ENCODE measurements at regions not wholly inside any gene's neighbourhood (a gene's known extent, or its start where the extent isn't known, plus 50 kb on each side); places are given as distances from the start of the nearest gene placed in this dataset.

DNA sequence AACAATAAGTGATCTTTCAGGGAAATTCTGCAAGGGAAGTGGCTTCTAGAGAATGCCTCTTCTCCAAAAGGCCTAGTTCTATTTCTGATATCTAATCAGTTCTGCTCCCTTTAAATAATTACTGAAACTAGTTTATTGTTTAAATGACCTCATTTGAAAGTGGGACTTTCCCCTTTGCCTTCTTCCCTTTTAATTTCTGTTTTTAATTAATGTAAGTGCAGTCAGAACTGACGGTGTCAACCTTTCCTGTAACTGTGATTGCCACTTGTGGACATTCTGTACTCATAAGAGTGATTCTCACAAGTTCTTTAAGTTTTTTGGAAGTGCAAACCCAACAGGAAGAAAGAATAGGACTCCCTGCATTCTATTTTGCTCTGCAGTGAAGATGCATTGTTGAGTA lies 265.3 kb upstream of the PLEKHG7 start:
- no peak overlapping the region for H2BK5ac ChIP-seq (ENCODE audit: low read depth, low read length, poor library complexity, severe bottlenecking)
- no peaks in the 10 kb centered on the region for H3K27me3 ChIP-seq (ENCODE audit: control insufficient read depth in 1 of 2, insufficient read depth in 1 of 2, low read length in 2 of 2)
- no peak overlapping the region for H3K4ac ChIP-seq (ENCODE audit: low read depth in 1 of 2, low read length in 2 of 2)
- no peak overlapping the region for H3K9ac ChIP-seq (ENCODE audit: low read length)
- no peak overlapping the region for H3K18ac ChIP-seq (ENCODE audit: low read depth in 1 of 2, low read length in 2 of 2)
- 100% methylated on average over 1 of the region's 1 CpG for WGBS
- no peaks in the 10 kb centered on the region for H3K4me1 ChIP-seq (ENCODE audit: control insufficient read depth, insufficient read depth, low read depth, low read length)
- H2BK120ac ChIP-seq (ENCODE audit: low read depth, low read length): no peak overlapping the region
- no peak overlapping the region for H2BK15ac ChIP-seq (ENCODE audit: low read depth, poor library complexity, severe bottlenecking)
- no peak overlapping the region for H4K8ac ChIP-seq (ENCODE audit: low read length)
- no peak overlapping the region for H3K4me3 ChIP-seq (ENCODE audit: insufficient read depth in 1 of 2, low read depth in 1 of 2, low read length in 2 of 2)
- no peak overlapping the region for H2BK12ac ChIP-seq (ENCODE audit: low read length in 2 of 2)
- no peaks in the 10 kb centered on the region for H3K9me3 ChIP-seq (ENCODE audit: control insufficient read depth, low read length)
- no peak overlapping the region for H3K4me2 ChIP-seq (ENCODE audit: low read length, poor library complexity, severe bottlenecking)
- no peak overlapping the region for H3K14ac ChIP-seq (ENCODE audit: low read length in 2 of 2)
- no peak overlapping the region for H4K91ac ChIP-seq (ENCODE audit: low read length)
- H2AFZ ChIP-seq (ENCODE audit: low read depth, low read length): no peak overlapping the region
- H3K36me3 ChIP-seq (ENCODE audit: control insufficient read depth in 1 of 2, insufficient read depth in 2 of 2, low read depth in 1 of 2, low read length in 2 of 2): no peaks in the 10 kb centered on the region
- no peak overlapping the region for H3K27ac ChIP-seq (ENCODE audit: low read length, poor library complexity, severe bottlenecking)
- H2AK5ac ChIP-seq (ENCODE audit: low read length, severe bottlenecking): no peak overlapping the region
- H3K23ac ChIP-seq (ENCODE audit: low read length in 2 of 2): no peak overlapping the region
- DNase-seq: no peak
- H3K79me1 ChIP-seq (replicated peaks; ENCODE audit: low read length, poor library complexity, severe bottlenecking): no peaks in the 10 kb centered on the region

GRCh38 chr12:92436856-92437255 lies 265.9 kb upstream of the PLEKHG7 start:
- Histone ChIP-seq H4K8ac (ENCODE audit: low read length) (no peak overlapping the region), H2BK5ac (ENCODE audit: low read depth, low read length, poor library complexity, severe bottlenecking) (no peak overlapping the region), H3K14ac (ENCODE audit: low read length in 2 of 2) (no peak overlapping the region), H3K9ac (ENCODE audit: low read length) (no peak overlapping the region), H3K4ac (ENCODE audit: low read depth in 1 of 2, low read length in 2 of 2) (no peak overlapping the region), H3K4me2 (ENCODE audit: low read length, poor library complexity, severe bottlenecking) (no peak overlapping the region), H2BK12ac (ENCODE audit: low read length in 2 of 2) (no peak overlapping the region), H2AK5ac (ENCODE audit: low read length, severe bottlenecking) (no peak overlapping the region), H3K4me1 (ENCODE audit: control insufficient read depth, insufficient read depth, low read depth, low read length) (no peaks in the 10 kb centered on the region), H2BK120ac (ENCODE audit: low read depth, low read length) (no peak overlapping the region), H3K79me1 (replicated peaks; ENCODE audit: low read length, poor library complexity, severe bottlenecking) (no peaks in the 10 kb centered on the region), H3K4me3 (ENCODE audit: insufficient read depth in 1 of 2, low read depth in 1 of 2, low read length in 2 of 2) (no peak overlapping the region), H3K27me3 (ENCODE audit: control insufficient read depth in 1 of 2, insufficient read depth in 1 of 2, low read length in 2 of 2) (no peaks in the 10 kb centered on the region), H3K36me3 (ENCODE audit: control insufficient read depth in 1 of 2, insufficient read depth in 2 of 2, low read depth in 1 of 2, low read length in 2 of 2) (no peaks in the 10 kb centered on the region), H3K9me3 (ENCODE audit: control insufficient read depth, low read length) (no peaks in the 10 kb centered on the region), H3K23ac (ENCODE audit: low read length in 2 of 2) (no peak overlapping the region), H3K27ac (ENCODE audit: low read length, poor library complexity, severe bottlenecking) (no peak overlapping the region), H2BK15ac (ENCODE audit: low read depth, poor library complexity, severe bottlenecking) (no peak overlapping the region), H3K18ac (ENCODE audit: low read depth in 1 of 2, low read length in 2 of 2) (no peak overlapping the region), H2AFZ (ENCODE audit: low read depth, low read length) (no peak overlapping the region), H4K91ac (ENCODE audit: low read length) (no peak overlapping the region)
- 99% methylated on average over 2 of the region's 2 CpGs for WGBS
- no peak for DNase-seq

DNA sequence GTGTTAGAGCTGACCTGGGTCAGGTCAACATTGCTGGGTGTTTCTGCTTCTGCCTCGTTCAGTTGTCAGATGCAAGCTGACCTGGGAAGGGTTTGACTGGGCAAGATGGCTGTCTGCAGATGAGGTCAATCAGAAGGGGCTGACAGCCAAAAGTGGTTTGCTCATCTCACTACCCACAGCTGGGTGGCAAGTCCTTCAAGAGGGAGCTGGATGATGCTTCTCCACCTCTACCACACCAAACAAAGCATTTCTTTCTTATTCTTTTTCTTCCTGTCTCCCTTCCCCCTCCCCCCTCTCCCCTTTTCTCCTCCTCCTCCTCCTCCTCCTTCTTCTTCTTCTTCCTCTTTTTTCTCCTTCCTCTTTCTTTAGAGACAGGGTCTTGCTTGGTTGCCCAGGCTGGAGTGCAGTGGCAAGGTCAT lies 268.2 kb upstream of the PLEKHG7 start:
- Histone ChIP-seq H3K36me3 (ENCODE audit: control insufficient read depth in 1 of 2, insufficient read depth in 2 of 2, low read depth in 1 of 2, low read length in 2 of 2) (no peaks in the 10 kb centered on the region), H3K4me2 (ENCODE audit: low read length, poor library complexity, severe bottlenecking) (no peak overlapping the region), H3K27me3 (ENCODE audit: control insufficient read depth in 1 of 2, insufficient read depth in 1 of 2, low read length in 2 of 2) (no peaks in the 10 kb centered on the region), H2BK12ac (ENCODE audit: low read length in 2 of 2) (no peak overlapping the region), H3K9me3 (ENCODE audit: control insufficient read depth, low read length) (no peaks in the 10 kb centered on the region), H3K18ac (ENCODE audit: low read depth in 1 of 2, low read length in 2 of 2) (no peak overlapping the region), H3K4me1 (ENCODE audit: control insufficient read depth, insufficient read depth, low read depth, low read length) (no peaks in the 10 kb centered on the region), H4K8ac (ENCODE audit: low read length) (no peak overlapping the region), H3K79me1 (replicated peaks; ENCODE audit: low read length, poor library complexity, severe bottlenecking) (no peaks in the 10 kb centered on the region), H2AK5ac (ENCODE audit: low read length, severe bottlenecking) (no peak overlapping the region), H3K23ac (ENCODE audit: low read length in 2 of 2) (no peak overlapping the region), H2BK15ac (ENCODE audit: low read depth, poor library complexity, severe bottlenecking) (no peak overlapping the region), H4K91ac (ENCODE audit: low read length) (no peak overlapping the region), H3K4ac (ENCODE audit: low read depth in 1 of 2, low read length in 2 of 2) (no peak overlapping the region), H3K14ac (ENCODE audit: low read length in 2 of 2) (no peak overlapping the region), H2AFZ (ENCODE audit: low read depth, low read length) (no peak overlapping the region), H2BK120ac (ENCODE audit: low read depth, low read length) (no peak overlapping the region), H2BK5ac (ENCODE audit: low read depth, low read length, poor library complexity, severe bottlenecking) (no peak overlapping the region), H3K9ac (ENCODE audit: low read length) (no peak overlapping the region), H3K4me3 (ENCODE audit: insufficient read depth in 1 of 2, low read depth in 1 of 2, low read length in 2 of 2) (no peak overlapping the region), H3K27ac (ENCODE audit: low read length, poor library complexity, severe bottlenecking) (no peak overlapping the region)
- no peak for DNase-seq
- WGBS: 88% methylated on average over 1 of the region's 1 CpG

- H2BK12ac ChIP-seq (ENCODE audit: low read length in 2 of 2): no peak overlapping the region
- H3K4me3 ChIP-seq (ENCODE audit: insufficient read depth in 1 of 2, low read depth in 1 of 2, low read length in 2 of 2): no peak overlapping the region
- H3K27ac ChIP-seq (ENCODE audit: low read length, poor library complexity, severe bottlenecking): no peak overlapping the region
- H3K36me3 ChIP-seq (ENCODE audit: control insufficient read depth in 1 of 2, insufficient read depth in 2 of 2, low read depth in 1 of 2, low read length in 2 of 2): no peaks in the 10 kb centered on the region
- no peaks in the 10 kb centered on the region for H3K4me1 ChIP-seq (ENCODE audit: control insufficient read depth, insufficient read depth, low read depth, low read length)
- H2BK120ac ChIP-seq (ENCODE audit: low read depth, low read length): no peak overlapping the region
- H3K27me3 ChIP-seq (ENCODE audit: control insufficient read depth in 1 of 2, insufficient read depth in 1 of 2, low read length in 2 of 2): no peaks in the 10 kb centered on the region
- 98% methylated on average over 3 of the region's 4 CpGs for WGBS
- no peak overlapping the region for H2BK5ac ChIP-seq (ENCODE audit: low read depth, low read length, poor library complexity, severe bottlenecking)
- no peak overlapping the region for H2AK5ac ChIP-seq (ENCODE audit: low read length, severe bottlenecking)
- no peak for DNase-seq
- no peak overlapping the region for H3K4ac ChIP-seq (ENCODE audit: low read depth in 1 of 2, low read length in 2 of 2)
- H3K4me2 ChIP-seq (ENCODE audit: low read length, poor library complexity, severe bottlenecking): no peak overlapping the region
- H3K14ac ChIP-seq (ENCODE audit: low read length in 2 of 2): no peak overlapping the region
- no peak overlapping the region for H3K18ac ChIP-seq (ENCODE audit: low read depth in 1 of 2, low read length in 2 of 2)
- no peaks in the 10 kb centered on the region for H3K9me3 ChIP-seq (ENCODE audit: control insufficient read depth, low read length)
- no peak overlapping the region for H4K8ac ChIP-seq (ENCODE audit: low read length)
- H3K23ac ChIP-seq (ENCODE audit: low read length in 2 of 2): no peak overlapping the region
- H2BK15ac ChIP-seq (ENCODE audit: low read depth, poor library complexity, severe bottlenecking): no peak overlapping the region
- H3K79me1 ChIP-seq (replicated peaks; ENCODE audit: low read length, poor library complexity, severe bottlenecking): no peaks in the 10 kb centered on the region
- H3K9ac ChIP-seq (ENCODE audit: low read length): no peak overlapping the region
- no peak overlapping the region for H2AFZ ChIP-seq (ENCODE audit: low read depth, low read length)
- no peak overlapping the region for H4K91ac ChIP-seq (ENCODE audit: low read length)
Observed at GRCh38 chr12:92432724-92433441, 269.9 kb upstream of the PLEKHG7 start.

All from mesenchymal stem cell (in vitro differentiated cells and primary cell).